Fibroblast of lung (primary cell): ENCODE measurements at regions not wholly inside any gene's neighbourhood (a gene's known extent, or its start where the extent isn't known, plus 50 kb on each side); places are given as distances from the start of the nearest gene placed in this dataset.

Experiments used
- DNase-seq, 2 donors: peaks; one replicate each; pipeline versions ENCODE4 v3.0.0 to v3.0.0-alpha.2; 2010; ENCODE audit warnings: low read depth in 2 of 2
- H2AFZ ChIP-seq: 2 replicates; pipeline ENCODE4 v1.5.1; 2012; ENCODE audit warnings: low read length, control low read depth, inconsistent platforms
- H3K27ac ChIP-seq: 2 replicates; pipeline ENCODE4 v1.5.1; 2011; ENCODE audit warnings: low read length, control low read depth; ENCODE audit not compliant: insufficient read depth
- H3K27me3 ChIP-seq: 2 replicates; pipeline ENCODE4 v1.5.1; 2011; ENCODE audit warnings: mild to moderate bottlenecking, low read length; ENCODE audit not compliant: control insufficient read depth, insufficient read depth
- H3K36me3 ChIP-seq: 2 replicates; pipeline ENCODE4 v1.5.1; 2011; ENCODE audit warnings: low read length; ENCODE audit not compliant: control insufficient read depth, insufficient read depth
- H3K4me1 ChIP-seq: 2 replicates; pipeline ENCODE4 v1.5.1; 2011; ENCODE audit warnings: low read length; ENCODE audit not compliant: control insufficient read depth, insufficient read depth; ENCODE audit errors: extremely low read depth
- H3K4me2 ChIP-seq: 2 replicates; pipeline ENCODE4 v1.5.1; 2011; ENCODE audit warnings: low read length, control low read depth; ENCODE audit not compliant: insufficient read depth; ENCODE audit errors: extremely low read depth
- H3K4me3 ChIP-seq, 4 experiments: fragments of 200-600 bp in 1 of 4; sonication (generic) in 1 of 4; replicated peaks in 1 of 4; 2 replicates each; pipeline ENCODE4 v1.5.1; 2011 to 2016; ENCODE audit warnings: low read length in 4 of 4, low read depth in 3 of 4, mild to moderate bottlenecking in 3 of 4, control low read depth in 2 of 4, inconsistent platforms in 1 of 4, mixed read lengths in 1 of 4; ENCODE audit not compliant: insufficient read depth in 1 of 4; ENCODE audit errors: control extremely low read depth in 1 of 4
- H3K79me2 ChIP-seq: 2 replicates; pipeline ENCODE4 v1.5.1; 2012; ENCODE audit warnings: mild to moderate bottlenecking, low read length, inconsistent platforms; ENCODE audit not compliant: control insufficient read depth, insufficient read depth
- H3K9ac ChIP-seq: 2 replicates; pipeline ENCODE4 v1.5.1; 2011; ENCODE audit warnings: mild to moderate bottlenecking, low read length, control low read depth; ENCODE audit not compliant: insufficient read depth
- H3K9me3 ChIP-seq: 2 replicates; pipeline ENCODE4 v1.5.1; 2012; ENCODE audit warnings: low read depth, low read length; ENCODE audit not compliant: control insufficient read depth, insufficient read depth
- H4K20me1 ChIP-seq: 2 replicates; pipeline ENCODE4 v1.5.1; 2011; ENCODE audit warnings: low read length; ENCODE audit not compliant: control insufficient read depth, insufficient read depth; ENCODE audit errors: extremely low read depth
- EZH2 ChIP-seq: IDR thresholded peaks from 2 replicates; pipeline ENCODE4 v1.5.1; 2012; ENCODE audit warnings: low read length, control low read depth, mild to moderate bottlenecking; ENCODE audit errors: missing control alignments
- TF ChIP-seq, protein P1 (sequence below), 2 donors: IDR thresholded peaks in 1 of 2; conservative IDR thresholded peaks in 1 of 2; 1 replicate in 1 of 2; 2 replicates in 1 of 2; pipeline ENCODE4 v1.5.1; 2011 to 2012; ENCODE audit warnings: low read length in 2 of 2, control low read depth in 1 of 2, inconsistent platforms in 1 of 2, low read depth in 1 of 2, mild to moderate bottlenecking in 1 of 2

DNA sequence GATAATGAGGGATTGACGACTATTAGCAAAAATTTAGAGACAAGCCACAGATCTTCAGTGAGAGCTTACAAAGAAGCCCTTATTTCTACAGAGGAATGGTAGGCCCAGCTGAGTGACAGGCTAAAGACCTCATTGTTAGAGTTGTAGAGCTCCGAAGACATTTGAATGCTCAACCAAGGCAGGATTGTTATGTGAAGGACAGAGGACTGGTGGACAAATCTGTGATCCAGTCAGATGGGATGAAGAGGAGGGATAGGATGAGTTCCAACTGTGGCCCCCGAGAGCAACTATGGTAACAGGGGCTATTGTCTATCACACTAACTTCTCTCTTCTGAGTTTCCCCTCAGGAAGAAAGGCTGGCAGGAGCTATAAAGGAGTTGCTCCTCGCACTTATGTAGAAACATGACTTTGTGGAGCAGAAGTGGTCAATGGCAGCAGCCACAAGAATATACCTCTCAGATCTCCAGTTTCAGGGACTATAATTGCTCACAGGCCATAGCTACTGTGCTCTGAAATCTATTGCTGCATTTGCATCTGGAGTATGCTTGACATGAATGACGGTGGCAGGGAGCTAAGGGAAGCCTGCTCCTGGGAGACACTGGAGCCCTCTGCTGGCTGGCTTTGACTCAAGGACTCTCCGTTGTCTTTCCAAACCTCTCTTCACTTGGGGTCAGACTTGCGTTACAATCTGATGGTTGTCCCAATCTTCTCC lies 50.3 kb upstream of the GREB1L start:
- no peak overlapping the region for H3K27ac ChIP-seq
- TF ChIP-seq, protein P1, sequence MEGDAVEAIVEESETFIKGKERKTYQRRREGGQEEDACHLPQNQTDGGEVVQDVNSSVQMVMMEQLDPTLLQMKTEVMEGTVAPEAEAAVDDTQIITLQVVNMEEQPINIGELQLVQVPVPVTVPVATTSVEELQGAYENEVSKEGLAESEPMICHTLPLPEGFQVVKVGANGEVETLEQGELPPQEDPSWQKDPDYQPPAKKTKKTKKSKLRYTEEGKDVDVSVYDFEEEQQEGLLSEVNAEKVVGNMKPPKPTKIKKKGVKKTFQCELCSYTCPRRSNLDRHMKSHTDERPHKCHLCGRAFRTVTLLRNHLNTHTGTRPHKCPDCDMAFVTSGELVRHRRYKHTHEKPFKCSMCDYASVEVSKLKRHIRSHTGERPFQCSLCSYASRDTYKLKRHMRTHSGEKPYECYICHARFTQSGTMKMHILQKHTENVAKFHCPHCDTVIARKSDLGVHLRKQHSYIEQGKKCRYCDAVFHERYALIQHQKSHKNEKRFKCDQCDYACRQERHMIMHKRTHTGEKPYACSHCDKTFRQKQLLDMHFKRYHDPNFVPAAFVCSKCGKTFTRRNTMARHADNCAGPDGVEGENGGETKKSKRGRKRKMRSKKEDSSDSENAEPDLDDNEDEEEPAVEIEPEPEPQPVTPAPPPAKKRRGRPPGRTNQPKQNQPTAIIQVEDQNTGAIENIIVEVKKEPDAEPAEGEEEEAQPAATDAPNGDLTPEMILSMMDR (conservative IDR thresholded peaks at IDR 0.05 in 1 of 2, IDR thresholded peaks at IDR 0.05 in 1 of 2; ENCODE audit: low read depth in 1 of 2, low read length in 2 of 2), result peak; percentile 79 to 84
- TF ChIP-seq EZH2, result no peak

More for the DNA sequence above, 50.3 kb upstream of the GREB1L start:
- Histone ChIP-seq H3K36me3 (no peaks in the 10 kb centered on the region), H3K9ac (no peak overlapping the region), H4K20me1 (no peaks in the 10 kb centered on the region), H3K4me3 (no peak overlapping the region), H3K79me2 (no peaks in the 10 kb centered on the region), H3K9me3 (no peaks in the 10 kb centered on the region), H3K4me2 (no peak overlapping the region), H3K27me3 (no peaks in the 10 kb centered on the region), H2AFZ (no peak overlapping the region), H3K4me1 (no peaks in the 10 kb centered on the region)
- peak; percentile 46 to 56 for DNase-seq
